GM12864 (cell line): ENCODE measurements at regions not wholly inside any gene's neighbourhood (a gene's known extent, or its start where the extent isn't known, plus 50 kb on each side); places are given as distances from the start of the nearest gene placed in this dataset.

Experiments used
- DNase-seq: peaks from one replicate; pipeline ENCODE4 v3.0.0-alpha.2; 2011; ENCODE audit warnings: low read depth
- H3K4me3 ChIP-seq: 2 replicates; pipeline ENCODE4 v1.5.1; 2011; ENCODE audit warnings: mild to moderate bottlenecking, low read depth, low read length, control low read depth
- TF ChIP-seq, protein P1 (sequence below): IDR thresholded peaks from 2 replicates; pipeline ENCODE4 v1.5.1; 2011; ENCODE audit warnings: low read depth, mild to moderate bottlenecking, moderate library complexity, low read length, control low read depth, inconsistent platforms; ENCODE audit errors: missing control alignments

DNA sequence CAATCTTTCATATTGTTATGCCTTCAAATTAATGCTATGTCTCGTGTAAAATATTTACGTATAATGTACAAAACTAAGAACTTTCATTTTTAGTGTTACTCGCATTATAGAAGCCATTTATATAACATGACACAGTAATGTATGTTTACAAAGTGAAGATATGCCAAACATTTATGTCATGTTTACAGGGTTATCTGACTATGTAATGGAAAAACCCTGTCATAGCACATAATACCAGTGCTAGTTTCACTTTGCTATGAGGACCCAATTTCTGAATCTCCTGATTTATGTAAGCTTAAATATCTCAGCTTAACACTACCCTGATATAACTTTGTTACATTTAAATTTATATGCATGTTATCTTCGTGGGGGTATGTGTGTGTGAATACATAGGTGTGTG lies 233.1 kb downstream of the FAT4 start:
- no peak for DNase-seq
- no peak overlapping the region for H3K4me3 ChIP-seq
- TF ChIP-seq, protein P1, sequence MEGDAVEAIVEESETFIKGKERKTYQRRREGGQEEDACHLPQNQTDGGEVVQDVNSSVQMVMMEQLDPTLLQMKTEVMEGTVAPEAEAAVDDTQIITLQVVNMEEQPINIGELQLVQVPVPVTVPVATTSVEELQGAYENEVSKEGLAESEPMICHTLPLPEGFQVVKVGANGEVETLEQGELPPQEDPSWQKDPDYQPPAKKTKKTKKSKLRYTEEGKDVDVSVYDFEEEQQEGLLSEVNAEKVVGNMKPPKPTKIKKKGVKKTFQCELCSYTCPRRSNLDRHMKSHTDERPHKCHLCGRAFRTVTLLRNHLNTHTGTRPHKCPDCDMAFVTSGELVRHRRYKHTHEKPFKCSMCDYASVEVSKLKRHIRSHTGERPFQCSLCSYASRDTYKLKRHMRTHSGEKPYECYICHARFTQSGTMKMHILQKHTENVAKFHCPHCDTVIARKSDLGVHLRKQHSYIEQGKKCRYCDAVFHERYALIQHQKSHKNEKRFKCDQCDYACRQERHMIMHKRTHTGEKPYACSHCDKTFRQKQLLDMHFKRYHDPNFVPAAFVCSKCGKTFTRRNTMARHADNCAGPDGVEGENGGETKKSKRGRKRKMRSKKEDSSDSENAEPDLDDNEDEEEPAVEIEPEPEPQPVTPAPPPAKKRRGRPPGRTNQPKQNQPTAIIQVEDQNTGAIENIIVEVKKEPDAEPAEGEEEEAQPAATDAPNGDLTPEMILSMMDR = no peak

DNA sequence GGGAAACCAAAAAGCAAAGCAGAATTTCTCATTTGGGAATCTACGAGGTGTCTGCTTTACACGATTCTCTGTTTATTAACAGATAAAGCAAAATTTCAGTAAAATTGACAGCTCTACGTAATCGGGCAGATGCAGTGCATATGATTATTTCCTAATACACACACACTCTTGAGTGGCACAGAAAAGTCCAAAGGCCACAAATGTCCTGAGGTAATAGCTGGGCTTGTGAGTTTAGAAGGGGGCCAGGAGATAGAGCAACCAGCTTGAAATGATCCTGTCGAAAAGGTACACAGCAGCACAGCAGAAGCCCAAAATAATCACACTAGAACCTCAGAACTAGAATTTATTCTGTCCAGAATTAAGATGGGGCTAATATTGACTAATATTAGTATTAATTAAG lies 236.0 kb downstream of the FAT4 start:
- TF ChIP-seq, protein P1 = no peak
- no peak overlapping the region for H3K4me3 ChIP-seq
- DNase-seq = no peak

DNA sequence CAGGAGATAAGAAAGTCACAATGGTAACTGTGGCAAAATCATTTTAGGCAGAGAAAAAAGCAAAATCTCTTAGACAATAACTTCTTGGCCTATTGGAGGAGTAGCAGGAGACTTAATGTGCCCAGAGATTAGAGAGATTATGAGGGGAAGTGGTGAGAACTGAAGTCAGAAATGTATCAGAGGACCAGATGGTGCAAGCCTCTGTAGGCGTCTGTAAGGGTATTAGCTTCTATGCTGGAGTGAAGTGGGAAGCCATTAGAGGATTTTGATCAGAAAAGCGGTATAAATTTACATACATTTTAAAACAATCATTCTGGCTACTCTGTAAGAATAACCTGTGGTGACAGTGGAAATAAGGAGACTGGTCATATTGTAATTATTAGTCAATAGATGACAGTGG lies 236.7 kb downstream of the FAT4 start:
- no peak for DNase-seq
- H3K4me3 ChIP-seq = no peak overlapping the region
- TF ChIP-seq, protein P1 = no peak

DNA sequence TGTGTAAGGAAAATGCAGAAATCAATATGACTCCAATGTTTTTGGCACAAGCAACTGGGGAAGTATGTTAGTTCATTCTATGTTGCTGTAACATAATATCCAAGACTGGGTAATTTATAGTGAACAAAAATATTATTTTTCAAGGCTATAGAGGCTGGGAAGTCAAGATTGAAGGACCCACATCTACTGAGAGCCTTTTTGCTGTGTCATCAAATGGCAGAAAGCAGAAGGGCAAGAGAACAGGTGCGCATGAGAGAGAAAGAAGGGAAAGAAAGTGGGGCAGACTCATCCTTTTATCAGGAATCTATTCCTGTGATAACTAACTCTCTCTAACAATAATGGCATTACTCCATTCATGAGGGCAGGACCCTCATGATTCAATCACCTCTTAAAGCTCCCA lies 237.2 kb downstream of the FAT4 start:
- H3K4me3 ChIP-seq = no peak overlapping the region
- no peak for DNase-seq
- TF ChIP-seq, protein P1 = no peak

DNA sequence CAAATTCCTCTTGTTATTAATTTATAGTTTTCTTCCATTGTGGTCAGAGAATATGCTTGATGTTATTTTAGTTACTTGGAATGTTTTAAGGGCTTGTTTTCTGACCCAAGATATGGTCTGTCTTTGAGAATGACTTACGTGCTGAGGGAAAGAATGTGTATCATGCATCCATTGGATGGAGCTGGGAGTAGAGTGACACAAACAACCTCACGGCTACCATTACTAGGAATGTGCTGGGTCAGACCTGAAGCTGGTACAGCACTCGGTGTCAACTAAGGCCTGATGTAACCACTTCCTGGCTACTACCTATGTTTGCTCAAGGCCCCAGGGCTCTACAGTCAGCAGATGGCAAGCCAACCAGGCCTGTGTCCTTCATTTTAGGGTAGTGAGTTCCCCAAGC lies 257.8 kb downstream of the FAT4 start:
- DNase-seq = no peak
- TF ChIP-seq, protein P1 = no peak
- no peak overlapping the region for H3K4me3 ChIP-seq

DNA sequence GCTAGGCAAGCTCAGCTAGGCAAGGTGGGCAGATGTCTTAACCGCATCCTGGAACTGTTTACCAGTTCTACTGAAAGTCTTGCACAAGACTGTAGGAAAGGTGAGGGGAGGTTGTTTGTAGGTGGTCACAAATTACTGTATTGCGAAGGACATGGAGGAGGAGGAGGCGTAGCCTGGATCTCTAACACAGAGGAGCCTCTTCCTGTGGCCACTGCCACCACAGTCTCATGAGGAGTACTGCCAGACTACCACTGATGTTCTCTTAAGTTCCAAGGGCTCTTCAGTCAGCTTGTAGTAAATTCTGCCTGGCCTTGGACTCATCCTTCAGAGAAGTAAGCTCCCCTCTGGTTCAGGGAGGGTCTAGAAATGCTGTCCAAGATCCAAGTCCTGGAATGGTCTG lies 258.6 kb downstream of the FAT4 start:
- TF ChIP-seq, protein P1 = no peak
- DNase-seq = no peak
- H3K4me3 ChIP-seq = no peak overlapping the region

DNA sequence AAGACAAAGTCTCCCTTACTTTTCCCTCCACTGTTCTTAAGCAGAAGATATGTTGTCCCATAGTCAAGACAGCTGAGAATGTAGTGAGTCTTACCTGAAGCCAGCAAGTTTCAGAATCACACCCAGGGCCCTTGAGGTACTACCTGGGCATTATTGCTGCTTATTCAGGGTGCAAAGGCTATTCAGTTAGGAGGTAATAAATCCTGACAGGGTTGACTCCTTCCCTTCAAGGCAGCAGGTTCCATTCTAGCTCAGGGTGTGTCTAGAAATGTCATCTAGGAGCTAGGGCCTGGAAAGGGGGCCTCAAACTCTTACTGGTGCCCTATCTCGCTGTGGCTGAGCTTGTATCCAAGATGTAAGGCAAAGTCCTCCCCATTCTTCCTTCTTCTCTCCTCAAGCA lies 259.0 kb downstream of the FAT4 start:
- TF ChIP-seq, protein P1 = no peak
- H3K4me3 ChIP-seq = no peak overlapping the region
- DNase-seq = no peak
